H9 (cell line): ENCODE measurements at regions not wholly inside any gene's neighbourhood (a gene's known extent, or its start where the extent isn't known, plus 50 kb on each side); places are given as distances from the start of the nearest gene placed in this dataset.

Experiments
- DNase-seq: peaks from one replicate; pipeline ENCODE4 v3.0.0-alpha.2; 2017
- H2AFZ ChIP-seq: one replicate; pipeline ENCODE4 v1.6.1; 2013; ENCODE audit warnings: mild to moderate bottlenecking, low read length, control low read depth, moderate library complexity
- H2AK5ac ChIP-seq: 2 replicates; pipeline ENCODE4 v1.6.1; 2013; ENCODE audit warnings: low read length, control low read depth, mixed read lengths; ENCODE audit not compliant: insufficient read length
- H2BK120ac ChIP-seq: one replicate; pipeline ENCODE4 v1.6.1; 2013; ENCODE audit warnings: low read depth, mild to moderate bottlenecking, low read length, control low read depth, inconsistent platforms; ENCODE audit not compliant: poor library complexity, severe bottlenecking
- H2BK12ac ChIP-seq: 2 replicates; pipeline ENCODE4 v1.6.1; 2013; ENCODE audit warnings: low read length, control low read depth, mixed read lengths, low read depth; ENCODE audit not compliant: insufficient read length
- H2BK15ac ChIP-seq: 2 replicates; pipeline ENCODE4 v1.6.1; 2013; ENCODE audit warnings: low read depth, low read length, control low read depth
- H2BK20ac ChIP-seq: one replicate; pipeline ENCODE4 v1.6.1; 2013; ENCODE audit warnings: low read depth, mild to moderate bottlenecking, low read length, control low read depth, inconsistent platforms; ENCODE audit not compliant: poor library complexity, severe bottlenecking
- H2BK5ac ChIP-seq: 2 replicates; pipeline ENCODE4 v1.6.1; 2013; ENCODE audit warnings: low read length, control low read depth, mixed read lengths; ENCODE audit not compliant: insufficient read length
- H3K14ac ChIP-seq: 2 replicates; pipeline ENCODE4 v1.6.1; 2013; ENCODE audit warnings: low read length, control low read depth; ENCODE audit not compliant: insufficient read depth
- H3K18ac ChIP-seq: 2 replicates; pipeline ENCODE4 v1.6.1; 2013; ENCODE audit warnings: low read depth, mild to moderate bottlenecking, mixed read lengths, low read length, control low read depth; ENCODE audit not compliant: insufficient read length
- H3K23ac ChIP-seq: 2 replicates; pipeline ENCODE4 v1.6.1; 2013; ENCODE audit warnings: low read length, control low read depth, mixed read lengths, low read depth; ENCODE audit not compliant: insufficient read length
- H3K23me2 ChIP-seq: 2 replicates; pipeline ENCODE4 v1.6.1; 2013; ENCODE audit warnings: low read depth, mild to moderate bottlenecking, mixed read lengths, low read length, control low read depth; ENCODE audit not compliant: insufficient read length, poor library complexity, severe bottlenecking
- H3K27ac ChIP-seq: 2 replicates; pipeline ENCODE4 v1.5.1; 2013; ENCODE audit warnings: low read length, control low read depth, mixed read lengths, low read depth; ENCODE audit not compliant: insufficient read length
- H3K27me3 ChIP-seq: 2 replicates; pipeline ENCODE4 v1.6.1; 2013; ENCODE audit warnings: low read length, control low read depth, inconsistent platforms; ENCODE audit not compliant: insufficient read depth
- H3K4ac ChIP-seq: 2 replicates; pipeline ENCODE4 v1.6.1; 2013; ENCODE audit warnings: low read depth, mild to moderate bottlenecking, control low read depth, inconsistent platforms, low read length, moderate library complexity
- H3K4me1 ChIP-seq: 2 replicates; pipeline ENCODE4 v1.6.1; 2013; ENCODE audit warnings: low read length, control low read depth, inconsistent platforms; ENCODE audit not compliant: insufficient read depth
- H3K4me2 ChIP-seq: 2 replicates; pipeline ENCODE4 v1.6.1; 2013; ENCODE audit warnings: low read length, control low read depth, mixed read lengths; ENCODE audit not compliant: insufficient read length, insufficient read depth
- H3K56ac ChIP-seq: 2 replicates; pipeline ENCODE4 v1.6.1; 2013; ENCODE audit warnings: low read depth, mild to moderate bottlenecking, mixed read lengths, low read length, control low read depth; ENCODE audit not compliant: insufficient read length
- H3K79me1 ChIP-seq: 2 replicates; pipeline ENCODE4 v1.6.1; 2013; ENCODE audit warnings: low read depth, mild to moderate bottlenecking, moderate library complexity, low read length, control low read depth, inconsistent platforms; ENCODE audit not compliant: insufficient read depth, poor library complexity, severe bottlenecking
- H3K79me2 ChIP-seq: 2 replicates; pipeline ENCODE4 v1.6.1; 2013; ENCODE audit warnings: low read length, control low read depth, inconsistent platforms; ENCODE audit not compliant: insufficient read depth
- H3K9ac ChIP-seq: 2 replicates; pipeline ENCODE4 v1.6.1; 2013; ENCODE audit warnings: low read length, control low read depth, mixed read lengths; ENCODE audit not compliant: insufficient read length; ENCODE audit errors: extremely low read depth
- H3K9me3 ChIP-seq: one replicate; pipeline ENCODE4 v1.6.1; 2013; ENCODE audit warnings: low read depth, low read length, inconsistent platforms; ENCODE audit not compliant: control insufficient read depth
- H3T11ph ChIP-seq: one replicate; pipeline ENCODE4 v1.6.1; 2013; ENCODE audit warnings: mild to moderate bottlenecking, low read length, control low read depth, inconsistent platforms
- H4K20me1 ChIP-seq: one replicate; pipeline ENCODE4 v1.6.1; 2013; ENCODE audit not compliant: control insufficient read depth, insufficient read length, insufficient read depth
- H4K5ac ChIP-seq: 2 replicates; pipeline ENCODE4 v1.6.1; 2013; ENCODE audit warnings: low read depth, mild to moderate bottlenecking, mixed read lengths, low read length, control low read depth; ENCODE audit not compliant: insufficient read length
- H4K8ac ChIP-seq: replicated peaks from 2 replicates; pipeline ENCODE4 v1.6.1; 2013; ENCODE audit warnings: low read length, control low read depth, mixed read lengths, low read depth; ENCODE audit not compliant: insufficient read length
- H4K91ac ChIP-seq: 2 replicates; pipeline ENCODE4 v1.6.1; 2013; ENCODE audit warnings: low read depth, mild to moderate bottlenecking, moderate library complexity, mixed read lengths, low read length, control low read depth; ENCODE audit not compliant: insufficient read length
- H3K27ac Mint-ChIP-seq, 3 experiments: 2 replicates in 2 of 3; 3 replicates in 1 of 3; pipeline ENCODE4 v1.8.0; 2020 to 2021; ENCODE audit warnings: mixed read lengths in 3 of 3, mild to moderate bottlenecking in 1 of 3, moderate library complexity in 1 of 3
- H3K27me3 Mint-ChIP-seq: 2 replicates; pipeline ENCODE4 v1.8.0; 2021; ENCODE audit warnings: low read depth, mild to moderate bottlenecking, moderate library complexity, mixed read lengths
- H3K36me3 Mint-ChIP-seq, 3 experiments: 2 replicates in 2 of 3; 3 replicates in 1 of 3; pipeline ENCODE4 v1.8.0; 2020 to 2021; ENCODE audit warnings: low read depth in 3 of 3, mixed read lengths in 3 of 3; ENCODE audit not compliant: insufficient read depth in 1 of 3
- H3K4me1 Mint-ChIP-seq, 2 experiments: 2 replicates each; pipeline ENCODE4 v1.8.0; 2020; ENCODE audit warnings: mixed read lengths in 2 of 2
- H3K4me3 Mint-ChIP-seq, 2 experiments: 2 replicates in 1 of 2; 3 replicates in 1 of 2; pipeline ENCODE4 v1.8.0; 2020 to 2021; ENCODE audit warnings: mild to moderate bottlenecking in 2 of 2, mixed read lengths in 2 of 2, moderate library complexity in 1 of 2
- H3K9me3 Mint-ChIP-seq, 2 experiments: 2 replicates in 1 of 2; 3 replicates in 1 of 2; pipeline ENCODE4 v1.8.0; 2020; ENCODE audit warnings: mild to moderate bottlenecking in 2 of 2, mixed read lengths in 2 of 2, moderate library complexity in 1 of 2
- CTCF ChIP-seq: fragments of 200-600 bp; sonication (generic); conservative IDR thresholded peaks from 3 replicates; pipeline ENCODE4 v1.8.0; 2021; ENCODE audit warnings: antibody characterized with exemption, mild to moderate bottlenecking
- WGBS: extraction: QIAGEN DNeasy Blood & Tissue Kit; methylation state at CpG from one replicate; pipeline ENCODE4 v1.1.7; 2013; ENCODE audit warnings: missing lambda C conversion rate, low lambda C conversion rate, mixed read lengths; ENCODE audit not compliant: insufficient read length; ENCODE audit errors: extremely low coverage; 5-methylcytosine and 5-hydroxymethylcytosine counted together

DNA sequence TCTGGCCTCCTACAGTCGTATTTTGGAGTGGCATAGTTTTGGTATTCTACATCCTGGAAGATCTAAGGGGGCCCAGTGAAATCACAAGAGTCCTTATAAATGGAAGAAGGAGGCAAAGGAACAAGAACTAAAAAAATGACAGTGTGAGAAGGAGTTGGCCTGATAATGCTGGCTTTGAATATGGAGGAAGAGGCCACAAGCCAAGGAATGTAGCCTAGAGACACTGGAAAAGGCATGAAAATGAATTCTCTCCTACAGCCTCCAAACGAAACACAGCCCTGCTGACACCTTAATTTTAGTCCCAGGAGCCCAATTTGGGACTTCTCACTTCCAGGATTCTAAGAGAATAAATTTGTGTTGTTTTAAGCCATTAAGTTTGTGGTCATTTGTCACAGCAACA lies 54.6 kb upstream of the LIPC start:
- H2BK12ac ChIP-seq, result no peak overlapping the region
- no peak overlapping the region for H2BK15ac ChIP-seq
- Mint-ChIP-seq H3K4me1 (peaks cover 2 to 4% of the 10 kb centered on the region in 2 experiments; a peak in 1 of 4 replicates), H3K4me3 (no peak overlapping the region), H3K36me3 (peaks cover 0 to 19% (median 3%) of the 10 kb centered on the region in 3 experiments; a peak in 4 of 7 replicates), H3K9me3 (peaks cover 18 to 23% of the 10 kb centered on the region in 2 experiments), H3K27me3 (no peaks in the 10 kb centered on the region), H3K27ac (no peak overlapping the region)
- no peak for TF ChIP-seq CTCF
- no peak overlapping the region for H3K4me2 ChIP-seq
- H4K20me1 ChIP-seq, result no peaks in the 10 kb centered on the region
- no peak overlapping the region for H2BK20ac ChIP-seq
- no CpG with 5 or more reads among the region's 2 CpGs for WGBS
- peaks cover 4% of the 10 kb centered on the region for H3K9me3 ChIP-seq
- no peak overlapping the region for H4K5ac ChIP-seq
- H2AK5ac ChIP-seq, result no peak overlapping the region
- H3K23ac ChIP-seq, result no peak overlapping the region
- no peak overlapping the region for H3K56ac ChIP-seq
- no peaks in the 10 kb centered on the region for H3K4me1 ChIP-seq
- H2BK120ac ChIP-seq, result no peak overlapping the region
- no peaks in the 10 kb centered on the region for H3K79me1 ChIP-seq
- no peak overlapping the region for H3K9ac ChIP-seq
- H3K4ac ChIP-seq, result no peak overlapping the region
- H4K91ac ChIP-seq, result no peak overlapping the region
- H3T11ph ChIP-seq, result no peak overlapping the region
- H3K18ac ChIP-seq, result no peak overlapping the region
- H3K79me2 ChIP-seq, result no peaks in the 10 kb centered on the region
- no peak overlapping the region for H2AFZ ChIP-seq
- no peak overlapping the region for H4K8ac ChIP-seq
- no peak overlapping the region for H3K14ac ChIP-seq
- H2BK5ac ChIP-seq, result no peak overlapping the region
- H3K27me3 ChIP-seq, result no peaks in the 10 kb centered on the region
- H3K23me2 ChIP-seq, result no peaks in the 10 kb centered on the region
- DNase-seq, result no peak
- no peak overlapping the region for H3K27ac ChIP-seq
